DND-41 (cell line): ENCODE measurements at regions not wholly inside any gene's neighbourhood (a gene's known extent, or its start where the extent isn't known, plus 50 kb on each side); places are given as distances from the start of the nearest gene placed in this dataset.
A peak's percentile ranks its signal among the peaks of the same experiment; 100 is the strongest.

Experiments
- ATAC-seq: fragments of 200-7000 bp; cut with Tn5 transposase; 3 replicates; pipeline ENCODE4 v1.9.1; 2021; ENCODE audit warnings: low read depth; ENCODE audit not compliant: insufficient read depth
- DNase-seq: peaks from one replicate; pipeline ENCODE4 v3.0.0-alpha.2; 2020
- H2AFZ ChIP-seq: 2 replicates; pipeline ENCODE4 v1.6.0; 2012; ENCODE audit warnings: low read depth, low read length
- H3K27ac ChIP-seq: 2 replicates; pipeline ENCODE4 v1.5.1; 2012; ENCODE audit warnings: low read length, inconsistent platforms
- H3K27me3 ChIP-seq: fragments of 200-600 bp; sonication (generic); 2 replicates; pipeline ENCODE4 v1.6.0; 2012; ENCODE audit warnings: low read length, mild to moderate bottlenecking, inconsistent platforms; ENCODE audit not compliant: insufficient read depth, poor library complexity
- H3K36me3 ChIP-seq: 2 replicates; pipeline ENCODE4 v1.5.1; 2012; ENCODE audit warnings: low read length, inconsistent platforms; ENCODE audit not compliant: insufficient read depth
- H3K4me1 ChIP-seq: 2 replicates; pipeline ENCODE4 v1.5.1; 2012; ENCODE audit warnings: mild to moderate bottlenecking, low read length; ENCODE audit not compliant: insufficient read depth
- H3K4me2 ChIP-seq: 2 replicates; pipeline ENCODE4 v1.6.0; 2012; ENCODE audit warnings: mild to moderate bottlenecking, moderate library complexity, low read length, inconsistent platforms; ENCODE audit not compliant: insufficient read depth
- H3K4me3 ChIP-seq, 2 experiments: fragments of 200-600 bp in 1 of 2; shearing (Covaris generic) in 1 of 2; 2 replicates each; pipeline ENCODE4 v1.5.1; 2012 to 2016; ENCODE audit warnings: inconsistent platforms in 2 of 2, low read length in 2 of 2, mild to moderate bottlenecking in 2 of 2, low read depth in 1 of 2, moderate library complexity in 1 of 2
- H3K79me2 ChIP-seq: 2 replicates; pipeline ENCODE4 v1.6.0; 2012; ENCODE audit warnings: low read length, inconsistent platforms; ENCODE audit not compliant: insufficient read depth
- H3K9ac ChIP-seq: 2 replicates; pipeline ENCODE4 v1.6.0; 2012; ENCODE audit warnings: low read depth, mild to moderate bottlenecking, inconsistent platforms, low read length, moderate library complexity
- H3K9me3 ChIP-seq: 2 replicates; pipeline ENCODE4 v1.5.1; 2012; ENCODE audit warnings: low read length, moderate library complexity, mild to moderate bottlenecking, inconsistent platforms; ENCODE audit not compliant: insufficient read depth, severe bottlenecking
- H4K20me1 ChIP-seq: 2 replicates; pipeline ENCODE4 v1.6.0; 2012; ENCODE audit warnings: low read length; ENCODE audit not compliant: insufficient read depth
- CTCF ChIP-seq: IDR thresholded peaks from 2 replicates; pipeline ENCODE4 v1.5.1; 2012; ENCODE audit warnings: borderline replicate concordance, low read length, moderate library complexity, mild to moderate bottlenecking; ENCODE audit not compliant: poor library complexity, severe bottlenecking; ENCODE audit errors: extremely low read depth
- EZH2 ChIP-seq: IDR thresholded peaks from 3 replicates; pipeline ENCODE4 v1.6.1; 2012; ENCODE audit warnings: borderline replicate concordance, low read depth, mild to moderate bottlenecking, moderate library complexity, low read length, inconsistent platforms; ENCODE audit not compliant: severe bottlenecking

- Histone ChIP-seq H3K27me3 (no peaks in the 10 kb centered on the region), H3K27ac (no peak overlapping the region), H2AFZ (peak overlapping the region; percentile 31; the same call in 1 of the 2 replicates), H3K79me2 (no peaks in the 10 kb centered on the region), H4K20me1 (no peaks in the 10 kb centered on the region), H3K4me1 (peaks cover 3% of the 10 kb centered on the region), H3K4me3 (no peak overlapping the region), H3K36me3 (no peaks in the 10 kb centered on the region), H3K9ac (no peak overlapping the region), H3K9me3 (no peaks in the 10 kb centered on the region), H3K4me2 (no peak overlapping the region)
- TF ChIP-seq EZH2: no peak
- no peak for TF ChIP-seq CTCF
- no peak for DNase-seq
- no peak for ATAC-seq
Observed at GRCh38 chr12:75656648-75657047, 145.2 kb upstream of the KRR1 start.

- DNase-seq (no peak), ATAC-seq (no peak)
- no peak for TF ChIP-seq EZH2
- H3K4me3 ChIP-seq: no peak overlapping the region
- H3K9me3 ChIP-seq: no peaks in the 10 kb centered on the region
- H3K9ac ChIP-seq: no peak overlapping the region
- H4K20me1 ChIP-seq: no peaks in the 10 kb centered on the region
- no peaks in the 10 kb centered on the region for H3K27me3 ChIP-seq
- no peak overlapping the region for H3K27ac ChIP-seq
- no peaks in the 10 kb centered on the region for H3K36me3 ChIP-seq
- peaks cover 3% of the 10 kb centered on the region for H3K4me1 ChIP-seq
- H3K79me2 ChIP-seq: no peaks in the 10 kb centered on the region
- H3K4me2 ChIP-seq: no peak overlapping the region
- peak overlapping the region; percentile 31; the same call in 1 of the 2 replicates for H2AFZ ChIP-seq
Observed at GRCh38 chr12:75656210-75656609, 144.8 kb upstream of the KRR1 start.

- Histone ChIP-seq H4K20me1 (no peaks in the 10 kb centered on the region), H3K4me1 (peaks cover 3% of the 10 kb centered on the region), H3K79me2 (no peaks in the 10 kb centered on the region), H3K36me3 (no peaks in the 10 kb centered on the region), H3K27me3 (no peaks in the 10 kb centered on the region), H3K4me2 (no peak overlapping the region), H3K9ac (no peak overlapping the region), H3K4me3 (no peak overlapping the region), H3K27ac (no peak overlapping the region), H3K9me3 (no peaks in the 10 kb centered on the region), H2AFZ (no peak overlapping the region)
- no peak for DNase-seq
- 0 out of 3 replicates have a peak, but pooled peaks have one; percentile 14 for ATAC-seq
- TF ChIP-seq EZH2 (no peak), CTCF (no peak)
Observed at GRCh38 chr12:75655315-75655806, 144.0 kb upstream of the KRR1 start.

GRCh38 chr12:75651342-75651695 lies 139.9 kb upstream of the KRR1 start:
- no peak overlapping the region for H2AFZ ChIP-seq
- no peak for DNase-seq
- no peaks in the 10 kb centered on the region for H3K36me3 ChIP-seq
- no peaks in the 10 kb centered on the region for H3K79me2 ChIP-seq
- H4K20me1 ChIP-seq: no peaks in the 10 kb centered on the region
- no peak overlapping the region for H3K4me2 ChIP-seq
- ATAC-seq: no peak
- H3K27ac ChIP-seq: no peak overlapping the region
- no peaks in the 10 kb centered on the region for H3K27me3 ChIP-seq
- H3K4me1 ChIP-seq: no peaks in the 10 kb centered on the region
- H3K4me3 ChIP-seq: no peak overlapping the region
- H3K9ac ChIP-seq: no peak overlapping the region
- no peaks in the 10 kb centered on the region for H3K9me3 ChIP-seq
- TF ChIP-seq CTCF (no peak), EZH2 (no peak)
